B cell (primary cell): ENCODE measurements at regions not wholly inside any gene's neighbourhood (a gene's known extent, or its start where the extent isn't known, plus 50 kb on each side); places are given as distances from the start of the nearest gene placed in this dataset.

Experiments
- EZH2 ChIP-seq: IDR thresholded peaks from 2 replicates; pipeline ENCODE4 v1.6.1; 2012; ENCODE audit warnings: borderline replicate concordance, low read depth, mild to moderate bottlenecking, moderate library complexity, low read length; ENCODE audit not compliant: insufficient read depth, poor library complexity, severe bottlenecking
- TF ChIP-seq, protein P1 (sequence below): fragments of 200-600 bp; IDR thresholded peaks from one replicate; pipeline ENCODE4 v1.8.0; 2022; ENCODE audit warnings: antibody characterized with exemption, mild to moderate bottlenecking

DNA sequence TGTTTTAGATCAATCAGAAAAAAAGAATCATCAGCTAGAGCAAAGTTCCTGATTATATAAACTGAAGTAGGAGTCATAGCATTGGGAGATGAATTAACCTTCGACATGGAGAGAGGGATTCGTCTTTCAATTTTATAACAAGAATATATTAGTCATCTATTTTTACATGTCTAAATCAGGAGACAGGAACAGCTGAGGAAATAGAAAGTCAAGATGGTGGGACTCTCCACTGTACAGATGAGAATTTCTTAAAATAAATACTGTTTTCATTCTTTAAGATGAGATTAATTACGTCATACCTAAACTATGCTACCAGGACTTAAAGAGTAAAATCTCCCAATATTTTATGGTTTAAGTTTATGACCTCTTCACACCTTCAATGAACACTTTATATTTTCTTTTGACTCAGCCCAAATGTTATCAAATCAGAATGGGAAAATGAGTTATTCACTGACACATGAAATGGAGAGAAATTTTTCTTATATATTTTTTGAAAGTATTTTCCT is 1137.7 kb downstream of the EPHA7 start:
- no peak for TF ChIP-seq EZH2
- TF ChIP-seq, protein P1, sequence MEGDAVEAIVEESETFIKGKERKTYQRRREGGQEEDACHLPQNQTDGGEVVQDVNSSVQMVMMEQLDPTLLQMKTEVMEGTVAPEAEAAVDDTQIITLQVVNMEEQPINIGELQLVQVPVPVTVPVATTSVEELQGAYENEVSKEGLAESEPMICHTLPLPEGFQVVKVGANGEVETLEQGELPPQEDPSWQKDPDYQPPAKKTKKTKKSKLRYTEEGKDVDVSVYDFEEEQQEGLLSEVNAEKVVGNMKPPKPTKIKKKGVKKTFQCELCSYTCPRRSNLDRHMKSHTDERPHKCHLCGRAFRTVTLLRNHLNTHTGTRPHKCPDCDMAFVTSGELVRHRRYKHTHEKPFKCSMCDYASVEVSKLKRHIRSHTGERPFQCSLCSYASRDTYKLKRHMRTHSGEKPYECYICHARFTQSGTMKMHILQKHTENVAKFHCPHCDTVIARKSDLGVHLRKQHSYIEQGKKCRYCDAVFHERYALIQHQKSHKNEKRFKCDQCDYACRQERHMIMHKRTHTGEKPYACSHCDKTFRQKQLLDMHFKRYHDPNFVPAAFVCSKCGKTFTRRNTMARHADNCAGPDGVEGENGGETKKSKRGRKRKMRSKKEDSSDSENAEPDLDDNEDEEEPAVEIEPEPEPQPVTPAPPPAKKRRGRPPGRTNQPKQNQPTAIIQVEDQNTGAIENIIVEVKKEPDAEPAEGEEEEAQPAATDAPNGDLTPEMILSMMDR = no peak
